ENCODE measurements at regions not wholly inside any gene's neighbourhood (a gene's known extent, or its start where the extent isn't known, plus 50 kb on each side); places are given as distances from the start of the nearest gene placed in this dataset.

DNA sequence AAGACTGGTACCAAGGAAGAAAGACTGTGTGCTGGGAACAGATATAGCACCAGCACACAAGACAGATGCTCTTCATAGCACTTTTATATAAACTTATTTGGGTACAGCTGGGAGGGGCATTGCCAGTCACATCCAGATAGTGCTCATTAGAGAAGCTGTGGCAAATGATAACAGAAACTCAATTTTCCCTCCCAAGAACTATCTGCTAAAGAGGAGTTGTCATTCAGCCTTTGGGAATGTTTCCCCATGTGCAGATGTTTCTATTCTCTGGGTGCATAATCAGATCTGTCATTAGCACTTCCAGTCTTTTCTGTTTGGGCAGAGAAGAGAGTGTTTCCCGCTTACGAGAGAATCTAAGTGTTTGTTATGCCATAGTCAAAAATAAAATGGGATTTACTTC is 714.9 kb upstream of the MDGA2 start:
- Histone ChIP-seq H3K27ac (ENCODE audit: insufficient read length, low read depth, low read length) (no peak overlapping the region), H3K4ac (ENCODE audit: low read depth, low read length) (no peak overlapping the region), H4K91ac (ENCODE audit: insufficient read length, low read depth, low read length) (no peak overlapping the region), H4K5ac (ENCODE audit: insufficient read length, low read depth, low read length) (no peak overlapping the region), H3K23me2 (ENCODE audit: insufficient read length, low read depth, low read length, poor library complexity, severe bottlenecking) (no peaks in the 10 kb centered on the region), H2BK15ac (ENCODE audit: low read depth, low read length) (no peak overlapping the region), H3K4me2 (ENCODE audit: insufficient read depth, insufficient read length, low read length) (no peak overlapping the region), H2AK5ac (ENCODE audit: insufficient read length, low read length) (no peak overlapping the region), H3K23ac (ENCODE audit: insufficient read length, low read depth, low read length) (no peak overlapping the region), H4K20me1 (ENCODE audit: control insufficient read depth, insufficient read depth, insufficient read length) (no peaks in the 10 kb centered on the region), H3K56ac (ENCODE audit: insufficient read length, low read depth, low read length) (no peak overlapping the region), H2BK120ac (ENCODE audit: low read depth, low read length, poor library complexity, severe bottlenecking) (no peak overlapping the region), H2BK5ac (ENCODE audit: insufficient read length, low read length) (no peak overlapping the region), H2BK20ac (ENCODE audit: low read depth, low read length, poor library complexity, severe bottlenecking) (no peak overlapping the region), H3K9me3 (ENCODE audit: control insufficient read depth, low read depth, low read length) (no peaks in the 10 kb centered on the region), H2BK12ac (ENCODE audit: insufficient read length, low read depth, low read length) (no peak overlapping the region), H2AFZ (ENCODE audit: low read length) (no peak overlapping the region), H4K8ac (replicated peaks; ENCODE audit: insufficient read length, low read depth, low read length) (no peak overlapping the region), H3K9ac (ENCODE audit: extremely low read depth, insufficient read length, low read length) (no peak overlapping the region), H3K79me1 (ENCODE audit: insufficient read depth, low read depth, low read length, poor library complexity, severe bottlenecking) (no peaks in the 10 kb centered on the region), H3K27me3 (ENCODE audit: insufficient read depth, low read length) (no peaks in the 10 kb centered on the region), H3K79me2 (ENCODE audit: insufficient read depth, low read length) (no peaks in the 10 kb centered on the region), H3K4me1 (ENCODE audit: insufficient read depth, low read length) (no peaks in the 10 kb centered on the region), H3K18ac (ENCODE audit: insufficient read length, low read depth, low read length) (no peak overlapping the region), H3T11ph (ENCODE audit: low read length) (no peak overlapping the region), H3K14ac (ENCODE audit: insufficient read depth, low read length) (no peak overlapping the region)
- Mint-ChIP-seq H3K27ac (no peak overlapping the region), H3K4me1 (peaks cover 0 to 5% of the 10 kb centered on the region in 2 experiments; a peak in 2 of 4 replicates), H3K36me3 (ENCODE audit: insufficient read depth in 1 of 3, low read depth in 3 of 3) (no peaks in the 10 kb centered on the region), H3K4me3 (no peak overlapping the region), H3K9me3 (no peaks in the 10 kb centered on the region), H3K27me3 (ENCODE audit: low read depth) (no peaks in the 10 kb centered on the region)
- no peak for TF ChIP-seq CTCF (conservative IDR thresholded peaks at IDR 0.05)
- no peak for DNase-seq
- no CpG with 5 or more reads among the region's 2 CpGs for WGBS (ENCODE audit: extremely low coverage, insufficient read length, low lambda C conversion rate)

Measured in H9 (cell line).